CD4-positive, CD25-positive, alpha-beta regulatory T cell (primary cell): ENCODE measurements at regions not wholly inside any gene's neighbourhood (a gene's known extent, or its start where the extent isn't known, plus 50 kb on each side); places are given as distances from the start of the nearest gene placed in this dataset.

Experiments
- ATAC-seq, 2 donors: fragments of 150-1000 bp; cut with Tn5 transposase; one replicate each; pipeline ENCODE4 v1.10.0; 2021; ENCODE audit warnings: low read depth in 2 of 2, moderate number of reproducible peaks in 2 of 2, moderate library complexity in 1 of 2
- DNase-seq, 3 donors: peaks; one replicate each; pipeline versions ENCODE4 v3.0.0 to v3.0.0-alpha.2; 2012 to 2022; ENCODE audit warnings: mixed read lengths in 1 of 3
- H3K27ac ChIP-seq: one replicate; pipeline ENCODE4 v1.7.0; 2013; ENCODE audit warnings: mild to moderate bottlenecking, low read length; ENCODE audit not compliant: insufficient read depth, poor library complexity, severe bottlenecking
- H3K27me3 ChIP-seq: one replicate; pipeline ENCODE4 v1.7.0; 2013; ENCODE audit warnings: low read length; ENCODE audit not compliant: control insufficient read depth, insufficient read depth
- H3K36me3 ChIP-seq: one replicate; pipeline ENCODE4 v1.7.0; 2013; ENCODE audit warnings: mild to moderate bottlenecking, low read length, moderate library complexity; ENCODE audit not compliant: control insufficient read depth, insufficient read depth
- H3K4me1 ChIP-seq: 2 replicates; pipeline ENCODE4 v1.7.0; 2013; ENCODE audit warnings: mild to moderate bottlenecking, low read length; ENCODE audit not compliant: insufficient read depth, control insufficient read depth, poor library complexity, severe bottlenecking
- H3K4me3 ChIP-seq: one replicate; pipeline ENCODE4 v1.7.0; 2013; ENCODE audit warnings: low read depth, mild to moderate bottlenecking, low read length, moderate library complexity
- H3K9me3 ChIP-seq, 2 experiments: 1 replicate in 1 of 2; 2 replicates in 1 of 2; pipeline ENCODE4 v1.7.0; 2013; ENCODE audit warnings: low read length in 2 of 2, mild to moderate bottlenecking in 1 of 2, moderate library complexity in 1 of 2; ENCODE audit not compliant: control insufficient read depth in 2 of 2
- H3K27ac Mint-ChIP-seq, 3 donors: one replicate each; pipeline ENCODE4 v1.8.0; 2020 to 2022; ENCODE audit warnings: mild to moderate bottlenecking in 3 of 3, mixed read lengths in 3 of 3, moderate library complexity in 2 of 3
- H3K27me3 Mint-ChIP-seq: one replicate; pipeline ENCODE4 v1.8.0; 2022; ENCODE audit warnings: mild to moderate bottlenecking, mixed read lengths
- H3K36me3 Mint-ChIP-seq: one replicate; pipeline ENCODE4 v1.8.0; 2020; ENCODE audit warnings: mixed read lengths
- H3K4me1 Mint-ChIP-seq, 4 donors: one replicate each; pipeline ENCODE4 v1.8.0; 2020 to 2022; ENCODE audit warnings: mixed read lengths in 4 of 4, mild to moderate bottlenecking in 1 of 4
- H3K4me3 Mint-ChIP-seq, 4 donors: one replicate each; pipeline ENCODE4 v1.8.0; 2020 to 2022; ENCODE audit warnings: mild to moderate bottlenecking in 4 of 4, mixed read lengths in 4 of 4, moderate library complexity in 3 of 4
- H3K9me3 Mint-ChIP-seq, 7 donors: one replicate each; pipeline ENCODE4 v1.8.0; 2020 to 2022; ENCODE audit warnings: mixed read lengths in 7 of 7, mild to moderate bottlenecking in 3 of 7, moderate library complexity in 2 of 7

GRCh38 chr15:69576035-69576526, 123.5 kb downstream of the RPLP1 start:
- no peak overlapping the region for H3K4me3 Mint-ChIP-seq
- H3K4me1 ChIP-seq, result no peaks in the 10 kb centered on the region
- H3K36me3 Mint-ChIP-seq, result no peaks in the 10 kb centered on the region
- no peaks in the 10 kb centered on the region for H3K9me3 Mint-ChIP-seq
- no peak overlapping the region for H3K27ac Mint-ChIP-seq
- no peaks in the 10 kb centered on the region for H3K36me3 ChIP-seq
- DNase-seq (peak; percentile 21 to 47 (median 38)), ATAC-seq (peak; percentile 57 to 58)
- peaks cover 0 to 13% (median 0%) of the 10 kb centered on the region in 4 donors for H3K4me1 Mint-ChIP-seq
- H3K9me3 ChIP-seq, result no peaks in the 10 kb centered on the region
- no peaks in the 10 kb centered on the region for H3K27me3 Mint-ChIP-seq
- no peaks in the 10 kb centered on the region for H3K27me3 ChIP-seq
- H3K4me3 ChIP-seq, result no peak overlapping the region
- H3K27ac ChIP-seq, result no peak overlapping the region

- Histone ChIP-seq H3K4me1 (no peaks in the 10 kb centered on the region), H3K4me3 (no peak overlapping the region), H3K27ac (no peak overlapping the region), H3K27me3 (no peaks in the 10 kb centered on the region), H3K36me3 (no peaks in the 10 kb centered on the region), H3K9me3 (no peaks in the 10 kb centered on the region)
- ATAC-seq, result no peak
- peaks cover 4% of the 10 kb centered on the region for H3K27me3 Mint-ChIP-seq
- peaks cover 0 to 13% (median under 1%) of the 10 kb centered on the region in 4 donors for H3K4me1 Mint-ChIP-seq
- no peak overlapping the region for H3K27ac Mint-ChIP-seq
- H3K4me3 Mint-ChIP-seq, result no peak overlapping the region
- no peaks in the 10 kb centered on the region for H3K36me3 Mint-ChIP-seq
- no peaks in the 10 kb centered on the region for H3K9me3 Mint-ChIP-seq
- peak in 1 of 3 donors; percentile 6 for DNase-seq
Observed at GRCh38 chr15:69576948-69577351, 124.3 kb downstream of the RPLP1 start.

GRCh38 chr15:69577397-69577796, 124.8 kb downstream of the RPLP1 start:
- ATAC-seq (no peak), DNase-seq (no peak)
- Histone ChIP-seq H3K4me1 (no peaks in the 10 kb centered on the region), H3K9me3 (no peaks in the 10 kb centered on the region), H3K4me3 (no peak overlapping the region), H3K36me3 (no peaks in the 10 kb centered on the region), H3K27ac (no peak overlapping the region), H3K27me3 (no peaks in the 10 kb centered on the region)
- Mint-ChIP-seq H3K4me3 (no peak overlapping the region), H3K4me1 (peaks cover 0 to 13% (median under 1%) of the 10 kb centered on the region in 4 donors), H3K27ac (no peak overlapping the region), H3K9me3 (no peaks in the 10 kb centered on the region), H3K27me3 (peaks cover 4% of the 10 kb centered on the region), H3K36me3 (no peaks in the 10 kb centered on the region)

- peaks cover 0 to 13% (median under 1%) of the 10 kb centered on the region in 4 donors for H3K4me1 Mint-ChIP-seq
- H3K27ac ChIP-seq, result no peak overlapping the region
- H3K27ac Mint-ChIP-seq, result no peak overlapping the region
- no peaks in the 10 kb centered on the region for H3K36me3 ChIP-seq
- ATAC-seq (no peak), DNase-seq (no peak)
- no peaks in the 10 kb centered on the region for H3K27me3 ChIP-seq
- H3K27me3 Mint-ChIP-seq, result peaks cover 4% of the 10 kb centered on the region
- no peaks in the 10 kb centered on the region for H3K9me3 ChIP-seq
- no peak overlapping the region for H3K4me3 Mint-ChIP-seq
- no peak overlapping the region for H3K4me3 ChIP-seq
- H3K36me3 Mint-ChIP-seq, result no peaks in the 10 kb centered on the region
- H3K9me3 Mint-ChIP-seq, result no peaks in the 10 kb centered on the region
- H3K4me1 ChIP-seq, result no peaks in the 10 kb centered on the region
Observed at GRCh38 chr15:69578252-69578651, 125.6 kb downstream of the RPLP1 start.

GRCh38 chr15:69578787-69579583, 126.4 kb downstream of the RPLP1 start:
- no peak for ATAC-seq
- no peak for DNase-seq
- no peak overlapping the region for H3K27ac ChIP-seq

GRCh38 chr15:69579950-69580618, 127.5 kb downstream of the RPLP1 start:
- Mint-ChIP-seq H3K27ac (no peak overlapping the region), H3K36me3 (no peaks in the 10 kb centered on the region), H3K27me3 (peaks cover 9% of the 10 kb centered on the region), H3K4me1 (peaks cover 0 to 3% (median under 1%) of the 10 kb centered on the region in 4 donors), H3K4me3 (no peak overlapping the region), H3K9me3 (no peaks in the 10 kb centered on the region)
- H3K27ac ChIP-seq, result no peak overlapping the region
- H3K36me3 ChIP-seq, result no peaks in the 10 kb centered on the region
- no peaks in the 10 kb centered on the region for H3K9me3 ChIP-seq
- no peak for DNase-seq
- H3K4me3 ChIP-seq, result no peak overlapping the region
- no peak for ATAC-seq
- H3K27me3 ChIP-seq, result no peaks in the 10 kb centered on the region
- no peaks in the 10 kb centered on the region for H3K4me1 ChIP-seq

More at GRCh38 chr15:69578787-69579583, 126.4 kb downstream of the RPLP1 start:
- Histone ChIP-seq H3K27me3 (no peaks in the 10 kb centered on the region), H3K36me3 (no peaks in the 10 kb centered on the region), H3K4me3 (no peak overlapping the region), H3K4me1 (no peaks in the 10 kb centered on the region), H3K9me3 (no peaks in the 10 kb centered on the region)
- Mint-ChIP-seq H3K4me3 (no peak overlapping the region), H3K9me3 (no peaks in the 10 kb centered on the region), H3K27ac (no peak overlapping the region), H3K27me3 (peaks cover 9% of the 10 kb centered on the region), H3K36me3 (no peaks in the 10 kb centered on the region), H3K4me1 (peaks cover 0 to 12% (median under 1%) of the 10 kb centered on the region in 4 donors)

- H3K9me3 ChIP-seq, result no peaks in the 10 kb centered on the region
- ATAC-seq (no peak), DNase-seq (no peak)
- no peak overlapping the region for H3K27ac ChIP-seq
- Mint-ChIP-seq H3K27me3 (peaks cover 13% of the 10 kb centered on the region), H3K36me3 (no peaks in the 10 kb centered on the region), H3K27ac (no peak overlapping the region), H3K4me1 (peaks cover 0 to 2% (median 0%) of the 10 kb centered on the region in 4 donors), H3K4me3 (no peak overlapping the region), H3K9me3 (no peaks in the 10 kb centered on the region)
- H3K4me1 ChIP-seq, result no peaks in the 10 kb centered on the region
- H3K36me3 ChIP-seq, result no peaks in the 10 kb centered on the region
- no peaks in the 10 kb centered on the region for H3K27me3 ChIP-seq
- H3K4me3 ChIP-seq, result no peak overlapping the region
Observed at GRCh38 chr15:69583626-69584025, 131.0 kb downstream of the RPLP1 start.
